ENCODE measurements at regions not wholly inside any gene's neighbourhood (a gene's known extent, or its start where the extent isn't known, plus 50 kb on each side); places are given as distances from the start of the nearest gene placed in this dataset.

DNA sequence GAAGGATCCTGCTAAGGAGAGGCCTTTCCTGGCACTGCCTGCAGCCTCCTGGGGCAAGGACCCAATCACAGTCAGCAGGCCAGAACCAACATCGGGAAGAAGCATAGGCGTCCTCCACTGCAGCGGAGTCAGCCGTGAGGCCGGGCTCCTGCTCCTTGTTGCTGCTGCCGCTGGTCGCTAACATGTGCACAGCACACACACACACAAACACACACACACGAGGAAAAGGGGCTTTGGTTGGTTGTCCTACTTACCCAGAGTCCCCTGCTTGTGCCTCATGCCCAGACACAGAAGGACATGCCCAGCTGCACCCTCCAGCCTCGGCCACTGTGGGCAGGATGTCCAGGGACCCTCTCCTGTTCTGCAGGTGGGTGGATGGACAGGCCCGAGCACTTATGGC lies 209.4 kb downstream of the GLI2 start:
- Histone ChIP-seq H3K4me3 (ENCODE audit: insufficient read depth in 1 of 2, low read depth in 1 of 2, low read length in 2 of 2) (no peak overlapping the region), H3K4me1 (ENCODE audit: control insufficient read depth, insufficient read depth, low read depth, low read length) (peaks cover 71% of the 10 kb centered on the region), H3K27ac (ENCODE audit: low read length, poor library complexity, severe bottlenecking) (no peak overlapping the region), H3K36me3 (ENCODE audit: control insufficient read depth in 1 of 2, insufficient read depth in 2 of 2, low read depth in 1 of 2, low read length in 2 of 2) (peaks cover 5 to 41% of the 10 kb centered on the region in 2 experiments), H3K9ac (ENCODE audit: low read length) (no peak overlapping the region), H3K4me2 (ENCODE audit: low read length, poor library complexity, severe bottlenecking) (no peak overlapping the region), H2BK120ac (ENCODE audit: low read depth, low read length) (no peak overlapping the region), H3K27me3 (ENCODE audit: control insufficient read depth in 1 of 2, insufficient read depth in 1 of 2, low read length in 2 of 2) (no peaks in the 10 kb centered on the region), H3K4ac (ENCODE audit: low read depth in 1 of 2, low read length in 2 of 2) (no peak overlapping the region), H3K14ac (ENCODE audit: low read length in 2 of 2) (no peak overlapping the region), H3K9me3 (ENCODE audit: control insufficient read depth, low read length) (no peaks in the 10 kb centered on the region), H3K79me1 (replicated peaks; ENCODE audit: low read length, poor library complexity, severe bottlenecking) (peaks cover 48% of the 10 kb centered on the region), H2AK5ac (ENCODE audit: low read length, severe bottlenecking) (no peak overlapping the region), H2AFZ (ENCODE audit: low read depth, low read length) (no peak overlapping the region), H4K91ac (ENCODE audit: low read length) (no peak overlapping the region), H3K23ac (ENCODE audit: low read length in 2 of 2) (no peak overlapping the region), H4K8ac (ENCODE audit: low read length) (peak overlapping the region; percentile 31), H3K18ac (ENCODE audit: low read depth in 1 of 2, low read length in 2 of 2) (peak overlapping the region in 1 of 2 experiments; percentile 38), H2BK12ac (ENCODE audit: low read length in 2 of 2) (no peak overlapping the region), H2BK15ac (ENCODE audit: low read depth, poor library complexity, severe bottlenecking) (no peak overlapping the region), H2BK5ac (ENCODE audit: low read depth, low read length, poor library complexity, severe bottlenecking) (no peak overlapping the region)
- 85% methylated on average over 10 of the region's 10 CpGs for WGBS
- DNase-seq: no peak

GRCh38 chr2:120945832-120946499 lies 210.3 kb downstream of the GLI2 start:
- Histone ChIP-seq H3K23ac (ENCODE audit: low read length in 2 of 2) (no peak overlapping the region), H3K27me3 (ENCODE audit: control insufficient read depth in 1 of 2, insufficient read depth in 1 of 2, low read length in 2 of 2) (no peaks in the 10 kb centered on the region), H3K4me1 (ENCODE audit: control insufficient read depth, insufficient read depth, low read depth, low read length) (peaks cover 68% of the 10 kb centered on the region), H4K91ac (ENCODE audit: low read length) (no peak overlapping the region), H3K27ac (ENCODE audit: low read length, poor library complexity, severe bottlenecking) (no peak overlapping the region), H3K79me1 (replicated peaks; ENCODE audit: low read length, poor library complexity, severe bottlenecking) (peaks cover 52% of the 10 kb centered on the region), H2BK12ac (ENCODE audit: low read length in 2 of 2) (no peak overlapping the region), H3K4me2 (ENCODE audit: low read length, poor library complexity, severe bottlenecking) (no peak overlapping the region), H3K4me3 (ENCODE audit: insufficient read depth in 1 of 2, low read depth in 1 of 2, low read length in 2 of 2) (no peak overlapping the region), H2AK5ac (ENCODE audit: low read length, severe bottlenecking) (no peak overlapping the region), H2AFZ (ENCODE audit: low read depth, low read length) (no peak overlapping the region), H3K36me3 (ENCODE audit: control insufficient read depth in 1 of 2, insufficient read depth in 2 of 2, low read depth in 1 of 2, low read length in 2 of 2) (peaks cover 5 to 41% of the 10 kb centered on the region in 2 experiments), H4K8ac (ENCODE audit: low read length) (no peak overlapping the region), H3K9ac (ENCODE audit: low read length) (no peak overlapping the region), H3K4ac (ENCODE audit: low read depth in 1 of 2, low read length in 2 of 2) (no peak overlapping the region), H2BK120ac (ENCODE audit: low read depth, low read length) (no peak overlapping the region), H2BK15ac (ENCODE audit: low read depth, poor library complexity, severe bottlenecking) (no peak overlapping the region), H2BK5ac (ENCODE audit: low read depth, low read length, poor library complexity, severe bottlenecking) (no peak overlapping the region), H3K18ac (ENCODE audit: low read depth in 1 of 2, low read length in 2 of 2) (no peak overlapping the region), H3K14ac (ENCODE audit: low read length in 2 of 2) (no peak overlapping the region), H3K9me3 (ENCODE audit: control insufficient read depth, low read length) (no peaks in the 10 kb centered on the region)
- 88% methylated on average over 4 of the region's 4 CpGs for WGBS
- DNase-seq: no peak

DNA sequence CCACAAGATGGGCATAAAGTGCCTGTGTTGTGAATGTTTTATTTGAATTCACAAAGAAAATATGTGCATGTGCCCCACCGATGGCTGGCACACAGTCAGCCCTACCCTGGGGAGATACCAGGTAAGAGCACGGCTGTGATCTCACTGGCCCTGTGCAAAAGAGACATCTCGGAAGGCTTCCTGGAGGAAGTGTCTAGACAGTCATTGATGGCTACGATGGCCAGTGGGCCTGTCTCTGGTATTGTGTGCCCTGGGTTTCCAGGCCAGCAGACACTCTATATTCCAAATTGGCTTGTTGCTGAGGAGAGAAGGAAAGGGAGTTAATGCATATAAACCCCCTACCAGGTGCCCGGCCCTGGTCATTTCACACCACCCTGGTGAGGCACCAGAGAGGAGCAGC lies 211.7 kb downstream of the GLI2 start:
- 97% methylated on average over 5 of the region's 5 CpGs for WGBS
- H3K27ac ChIP-seq (ENCODE audit: low read length, poor library complexity, severe bottlenecking): no peak overlapping the region

GRCh38 chr2:120947982-120948661 lies 212.5 kb downstream of the GLI2 start:
- Histone ChIP-seq H3K79me1 (replicated peaks; ENCODE audit: low read length, poor library complexity, severe bottlenecking) (peaks cover 52% of the 10 kb centered on the region), H2BK120ac (ENCODE audit: low read depth, low read length) (no peak overlapping the region), H3K9ac (ENCODE audit: low read length) (no peak overlapping the region), H4K91ac (ENCODE audit: low read length) (no peak overlapping the region), H4K8ac (ENCODE audit: low read length) (no peak overlapping the region), H3K4me2 (ENCODE audit: low read length, poor library complexity, severe bottlenecking) (no peak overlapping the region), H2BK15ac (ENCODE audit: low read depth, poor library complexity, severe bottlenecking) (no peak overlapping the region), H3K4me1 (ENCODE audit: control insufficient read depth, insufficient read depth, low read depth, low read length) (peaks cover 66% of the 10 kb centered on the region), H3K4ac (ENCODE audit: low read depth in 1 of 2, low read length in 2 of 2) (no peak overlapping the region), H3K9me3 (ENCODE audit: control insufficient read depth, low read length) (no peaks in the 10 kb centered on the region), H3K23ac (ENCODE audit: low read length in 2 of 2) (no peak overlapping the region), H2BK5ac (ENCODE audit: low read depth, low read length, poor library complexity, severe bottlenecking) (no peak overlapping the region), H3K27ac (ENCODE audit: low read length, poor library complexity, severe bottlenecking) (no peak overlapping the region), H3K4me3 (ENCODE audit: insufficient read depth in 1 of 2, low read depth in 1 of 2, low read length in 2 of 2) (no peak overlapping the region), H2AK5ac (ENCODE audit: low read length, severe bottlenecking) (peak overlapping the region; percentile 24), H3K27me3 (ENCODE audit: control insufficient read depth in 1 of 2, insufficient read depth in 1 of 2, low read length in 2 of 2) (no peaks in the 10 kb centered on the region), H2BK12ac (ENCODE audit: low read length in 2 of 2) (no peak overlapping the region), H3K14ac (ENCODE audit: low read length in 2 of 2) (peak overlapping the region in 1 of 2 experiments; percentile 48), H2AFZ (ENCODE audit: low read depth, low read length) (no peak overlapping the region), H3K36me3 (ENCODE audit: control insufficient read depth in 1 of 2, insufficient read depth in 2 of 2, low read depth in 1 of 2, low read length in 2 of 2) (peaks cover 0 to 41% of the 10 kb centered on the region in 2 experiments), H3K18ac (ENCODE audit: low read depth in 1 of 2, low read length in 2 of 2) (no peak overlapping the region)
- no peak for DNase-seq
- 94% methylated on average over 10 of the region's 10 CpGs for WGBS

More for the DNA sequence above, 211.7 kb downstream of the GLI2 start:
- no peaks in the 10 kb centered on the region for H3K9me3 ChIP-seq (ENCODE audit: control insufficient read depth, low read length)
- H4K91ac ChIP-seq (ENCODE audit: low read length): no peak overlapping the region
- no peak overlapping the region for H2BK120ac ChIP-seq (ENCODE audit: low read depth, low read length)
- H4K8ac ChIP-seq (ENCODE audit: low read length): no peak overlapping the region
- no peak overlapping the region for H2BK15ac ChIP-seq (ENCODE audit: low read depth, poor library complexity, severe bottlenecking)
- no peak overlapping the region for H2BK12ac ChIP-seq (ENCODE audit: low read length in 2 of 2)
- H3K9ac ChIP-seq (ENCODE audit: low read length): no peak overlapping the region
- H2AK5ac ChIP-seq (ENCODE audit: low read length, severe bottlenecking): no peak overlapping the region
- H3K23ac ChIP-seq (ENCODE audit: low read length in 2 of 2): no peak overlapping the region
- H2BK5ac ChIP-seq (ENCODE audit: low read depth, low read length, poor library complexity, severe bottlenecking): no peak overlapping the region
- peaks cover 55% of the 10 kb centered on the region for H3K79me1 ChIP-seq (replicated peaks; ENCODE audit: low read length, poor library complexity, severe bottlenecking)
- H3K4me3 ChIP-seq (ENCODE audit: insufficient read depth in 1 of 2, low read depth in 1 of 2, low read length in 2 of 2): no peak overlapping the region
- peaks cover 5 to 46% of the 10 kb centered on the region in 2 experiments for H3K36me3 ChIP-seq (ENCODE audit: control insufficient read depth in 1 of 2, insufficient read depth in 2 of 2, low read depth in 1 of 2, low read length in 2 of 2)
- H3K27me3 ChIP-seq (ENCODE audit: control insufficient read depth in 1 of 2, insufficient read depth in 1 of 2, low read length in 2 of 2): no peaks in the 10 kb centered on the region
- H3K14ac ChIP-seq (ENCODE audit: low read length in 2 of 2): no peak overlapping the region
- DNase-seq: no peak
- peaks cover 66% of the 10 kb centered on the region for H3K4me1 ChIP-seq (ENCODE audit: control insufficient read depth, insufficient read depth, low read depth, low read length)
- H3K4me2 ChIP-seq (ENCODE audit: low read length, poor library complexity, severe bottlenecking): no peak overlapping the region
- no peak overlapping the region for H3K18ac ChIP-seq (ENCODE audit: low read depth in 1 of 2, low read length in 2 of 2)
- H3K4ac ChIP-seq (ENCODE audit: low read depth in 1 of 2, low read length in 2 of 2): no peak overlapping the region
- no peak overlapping the region for H2AFZ ChIP-seq (ENCODE audit: low read depth, low read length)

All from mesenchymal stem cell (in vitro differentiated cells and primary cell).